ENCODE measurements at regions not wholly inside any gene's neighbourhood (a gene's known extent, or its start where the extent isn't known, plus 50 kb on each side); places are given as distances from the start of the nearest gene placed in this dataset.
A peak's percentile ranks its signal among the peaks of the same experiment; 100 is the strongest.

DNA sequence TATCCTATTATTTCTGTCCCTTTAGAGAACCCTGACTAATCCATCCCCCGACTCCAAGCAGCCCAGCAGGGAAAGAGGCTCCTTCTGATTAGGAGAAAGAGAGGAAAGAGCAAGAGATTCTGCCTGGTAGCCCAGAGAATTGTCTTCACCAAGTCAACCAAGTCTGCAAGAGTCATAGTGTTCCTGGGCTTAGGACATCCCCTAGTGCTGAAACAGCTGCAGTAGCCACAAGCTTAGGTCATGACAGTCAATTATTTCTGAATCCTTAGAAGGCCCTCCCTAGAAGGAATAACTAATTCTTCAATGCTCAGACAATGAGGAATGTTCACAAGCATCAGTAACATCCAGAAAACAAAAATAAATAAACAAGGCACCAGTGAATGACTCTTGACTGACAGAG, 480.3 kb upstream of the GRIA3 start:
- DNase-seq (ENCODE audit: low spot score) = no peak

DNA sequence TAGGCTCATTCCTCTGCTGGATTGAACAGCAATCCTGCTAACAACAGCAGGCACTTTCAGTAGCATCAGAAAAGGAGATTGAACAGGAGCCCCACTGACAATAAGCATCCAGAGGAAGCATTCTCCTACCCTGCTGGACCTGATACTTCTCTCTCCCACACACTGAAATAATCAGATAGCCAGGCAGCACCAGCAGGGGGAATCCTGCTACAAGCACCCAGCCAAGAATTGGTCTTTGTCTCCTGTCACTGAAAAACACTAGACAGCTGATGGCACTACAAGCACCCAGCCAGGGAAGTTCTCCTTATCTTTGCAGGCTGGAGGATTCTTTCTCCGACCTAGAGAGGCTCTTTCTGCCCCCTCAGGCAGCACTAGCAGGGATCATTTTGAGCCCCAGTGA, 444.3 kb upstream of the GRIA3 start:
- DNase-seq (ENCODE audit: low spot score) = no peak

DNA sequence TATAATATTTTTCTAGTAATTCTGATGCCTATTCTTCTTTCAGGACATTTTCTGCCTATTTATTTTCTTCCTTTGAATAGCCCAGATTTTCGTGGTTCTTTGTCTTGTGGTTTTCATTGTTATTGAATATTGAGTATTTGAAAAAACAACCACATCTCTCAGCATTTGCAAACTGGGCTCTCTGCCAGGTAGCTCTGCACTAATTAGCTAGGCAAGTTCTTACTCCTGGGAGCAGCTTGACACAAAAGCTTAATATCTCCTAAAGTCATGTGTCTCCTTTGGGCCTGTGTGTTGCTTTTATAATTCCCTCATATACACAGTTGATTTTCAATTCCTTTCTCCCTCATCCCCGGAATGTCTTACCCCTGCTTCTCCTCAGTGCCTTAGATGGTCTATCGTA, 413.5 kb upstream of the GRIA3 start:
- DNase-seq (ENCODE audit: low spot score) = no peak

DNA sequence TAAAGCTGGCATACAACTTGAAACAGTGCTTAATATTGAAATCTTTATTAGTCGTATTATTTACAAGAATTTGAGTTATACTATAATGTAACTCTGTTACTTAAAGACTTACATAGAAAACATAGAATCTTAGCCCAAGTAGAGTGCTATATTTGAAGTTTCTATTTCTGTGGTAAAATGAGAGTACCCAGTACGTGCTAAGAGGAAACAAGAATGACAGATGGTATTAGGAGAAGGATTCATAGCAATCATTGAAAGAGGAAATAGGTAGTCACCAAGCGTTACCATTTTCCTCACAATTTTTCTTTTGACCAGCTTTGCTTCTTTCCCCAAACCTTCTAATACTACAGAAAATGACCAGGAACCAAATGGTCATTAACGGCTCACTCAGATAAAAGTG, 412.1 kb upstream of the GRIA3 start:
- DNase-seq (ENCODE audit: low spot score) = no peak

GRCh38 chrX:122777766-122778165, 406.3 kb upstream of the GRIA3 start:
- DNase-seq (ENCODE audit: low spot score) = no peak

- no peak for DNase-seq (ENCODE audit: low spot score)
These were observed 400.2 kb upstream of the GRIA3 start for GRCh38 chrX:122783918-122784317.

GRCh38 chrX:122787231-122787630, 396.8 kb upstream of the GRIA3 start:
- no peak for DNase-seq (ENCODE audit: low spot score)

- DNase-seq (ENCODE audit: low spot score) = no peak
These were observed 395.9 kb upstream of the GRIA3 start for GRCh38 chrX:122788216-122788615.

- no peak for DNase-seq (ENCODE audit: low spot score)
These were observed 393.5 kb upstream of the GRIA3 start for GRCh38 chrX:122790376-122791095.

DNA sequence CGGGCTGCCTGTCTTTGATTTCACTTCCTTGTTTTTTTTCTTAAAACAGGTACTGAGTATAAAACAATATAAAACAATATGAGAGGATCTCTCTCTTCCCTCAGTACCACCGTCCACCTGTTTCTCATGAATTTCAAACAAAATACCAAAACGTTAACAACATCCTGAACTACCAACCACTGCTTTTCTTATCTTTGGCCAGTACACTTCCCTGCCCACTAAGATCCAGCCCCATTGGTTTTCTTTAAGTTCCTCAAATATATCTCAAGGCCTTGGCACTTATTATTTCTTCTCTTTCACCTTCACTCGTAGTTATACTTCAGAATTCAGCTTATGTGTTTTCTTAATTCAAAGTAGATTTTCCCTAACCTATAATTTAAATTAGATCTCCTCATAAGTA, 370.2 kb upstream of the GRIA3 start:
- DNase-seq (ENCODE audit: low spot score) = no peak

- DNase-seq (ENCODE audit: low spot score) = no peak
These were observed 367.8 kb upstream of the GRIA3 start for GRCh38 chrX:122816288-122816687.

DNA sequence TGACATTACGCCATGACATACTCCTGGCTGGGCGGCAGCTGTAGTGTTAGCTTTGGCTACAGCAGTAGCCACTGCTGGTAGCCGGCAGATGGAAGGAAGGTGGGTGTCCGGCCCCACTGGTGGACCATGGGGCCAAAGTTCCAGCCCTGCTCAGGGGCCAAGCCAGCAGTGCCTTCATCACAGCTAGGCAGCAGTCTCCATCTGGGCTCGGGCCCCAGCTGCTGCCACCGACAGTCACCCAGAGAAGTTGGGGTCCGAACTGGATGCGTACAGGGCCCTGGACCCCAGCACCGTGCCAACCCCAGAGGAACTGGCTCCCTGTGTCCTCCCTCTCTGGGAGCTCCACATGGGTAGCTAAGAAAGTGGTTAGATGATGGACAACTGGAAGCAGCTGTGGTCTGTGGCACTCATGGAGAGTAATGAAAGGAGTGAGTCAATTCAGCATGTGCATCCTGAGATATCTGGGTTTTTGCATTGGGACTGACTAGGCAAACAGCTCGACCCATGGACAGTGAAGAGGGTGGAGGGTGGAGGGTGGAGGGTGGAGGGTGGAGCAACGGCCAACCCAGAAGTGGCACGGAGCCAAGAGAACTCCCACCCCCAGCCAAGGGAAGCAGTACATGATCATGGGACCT, 366.6 kb upstream of the GRIA3 start:
- DNase-seq (ENCODE audit: low spot score) = no peak

DNA sequence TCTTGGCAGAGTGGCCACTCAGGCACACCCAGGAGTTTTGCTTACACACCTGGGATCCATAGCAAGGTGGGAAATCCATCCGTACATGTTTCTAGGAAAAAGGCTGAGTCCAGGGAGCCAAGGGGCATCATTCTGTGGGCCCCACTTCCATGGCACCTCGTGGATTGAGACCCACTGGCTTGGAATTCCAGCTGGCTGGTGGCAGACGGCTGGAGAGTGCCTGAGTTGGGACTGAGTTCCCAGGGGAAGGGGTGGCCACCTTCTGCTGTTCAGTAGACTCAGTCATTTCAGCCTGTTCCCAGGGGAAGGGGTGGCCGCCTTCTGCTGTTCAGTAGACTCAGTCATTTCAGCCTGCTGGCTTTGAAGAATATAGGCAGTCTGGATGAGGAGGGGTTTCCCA, 366.0 kb upstream of the GRIA3 start:
- DNase-seq (ENCODE audit: low spot score) = no peak

- no peak for DNase-seq (ENCODE audit: low spot score)
These were observed 350.8 kb upstream of the GRIA3 start for GRCh38 chrX:122833230-122833629.

DNA sequence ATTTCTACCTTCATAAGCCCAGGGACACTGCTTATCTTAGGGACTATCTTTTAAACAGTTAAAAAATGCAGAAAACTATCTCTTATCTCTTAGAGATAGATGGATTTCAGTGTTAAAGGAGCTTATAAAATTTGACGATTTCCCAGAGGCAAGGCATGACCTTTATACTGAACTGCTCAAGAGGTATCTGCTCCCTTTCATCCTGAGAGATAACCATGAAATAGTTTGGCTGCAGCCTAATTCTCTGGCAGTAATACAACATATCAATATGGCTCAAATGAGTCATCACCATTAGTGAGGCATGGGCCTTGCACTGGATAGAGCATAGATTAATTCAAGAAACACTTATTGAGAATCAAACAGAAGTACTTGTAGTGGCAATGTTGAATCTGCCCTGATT, 348.2 kb upstream of the GRIA3 start:
- DNase-seq (ENCODE audit: low spot score) = no peak

DNA sequence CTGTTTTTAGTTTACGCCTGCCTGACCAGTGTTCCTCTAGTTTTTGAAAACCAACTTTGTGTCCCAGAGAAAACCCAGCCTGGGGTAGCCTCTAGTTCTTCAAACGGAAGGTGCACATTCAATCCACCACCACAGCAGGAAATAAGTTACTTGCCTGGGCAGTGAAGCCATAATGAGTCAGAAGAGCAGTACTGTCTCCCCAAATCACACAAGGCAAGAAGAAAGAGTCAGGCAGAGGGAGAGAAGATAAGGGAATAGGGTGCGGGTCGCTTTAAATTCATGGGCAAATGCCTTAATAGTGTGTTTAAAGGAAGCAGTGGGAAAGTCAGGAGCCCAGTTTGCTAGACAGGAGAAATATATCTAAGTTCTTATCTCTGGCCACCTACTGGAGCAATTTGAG, 333.8 kb upstream of the GRIA3 start:
- no peak for DNase-seq (ENCODE audit: low spot score)

- DNase-seq (ENCODE audit: low spot score) = no peak
These were observed 327.9 kb upstream of the GRIA3 start for GRCh38 chrX:122856205-122856604.

GRCh38 chrX:122857734-122858133, 326.3 kb upstream of the GRIA3 start:
- DNase-seq (ENCODE audit: low spot score) = no peak

DNA sequence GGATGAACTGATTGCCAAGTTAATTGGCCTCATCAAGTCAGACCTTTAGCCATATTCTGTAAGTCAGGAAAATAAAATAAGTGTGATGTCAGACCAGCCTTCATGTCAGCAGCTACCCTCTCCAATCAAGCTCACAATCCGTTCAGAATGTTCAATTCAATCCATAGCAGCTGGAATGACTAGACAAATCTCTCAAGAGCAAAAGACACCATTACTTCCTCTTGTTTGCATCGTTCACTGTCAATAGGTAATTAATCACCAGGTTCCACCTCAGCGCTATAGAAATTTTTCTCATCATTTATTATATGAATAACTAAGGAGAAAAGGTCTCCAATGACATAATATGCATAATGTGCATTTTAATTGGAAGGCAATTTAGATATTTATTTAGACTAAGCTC, 321.0 kb upstream of the GRIA3 start:
- no peak for DNase-seq (ENCODE audit: low spot score)

- peak; percentile 45 for DNase-seq (ENCODE audit: low spot score)
These were observed 317.5 kb upstream of the GRIA3 start for GRCh38 chrX:122866532-122866931.

GRCh38 chrX:122868631-122869030, 315.4 kb upstream of the GRIA3 start:
- DNase-seq (ENCODE audit: low spot score) = no peak

GRCh38 chrX:122869171-122869570, 314.9 kb upstream of the GRIA3 start:
- DNase-seq (ENCODE audit: low spot score) = no peak

- no peak for DNase-seq (ENCODE audit: low spot score)
These were observed 305.8 kb upstream of the GRIA3 start for GRCh38 chrX:122878269-122878668.

DNA sequence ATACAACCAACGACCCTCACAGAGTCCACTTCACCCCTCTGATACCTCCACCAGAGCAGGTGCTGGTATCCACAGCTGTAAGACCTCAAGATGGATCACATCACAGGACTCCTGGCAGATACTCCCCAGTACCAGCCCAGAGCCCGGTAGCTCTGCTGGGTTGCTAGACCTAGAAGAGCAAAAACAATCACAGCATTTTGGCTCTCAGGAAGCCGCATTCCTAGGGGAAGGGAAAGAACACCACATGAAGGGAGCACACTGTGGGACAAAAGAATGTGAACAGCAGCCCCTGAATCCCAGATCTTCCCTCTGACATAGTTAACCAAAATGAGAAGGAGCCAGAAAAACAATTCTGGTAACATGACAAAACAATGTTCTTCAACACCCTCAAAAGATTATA, 303.1 kb upstream of the GRIA3 start:
- no peak for DNase-seq (ENCODE audit: low spot score)

Data from A172 (cell line).